ENCODE measurements at regions not wholly inside any gene's neighbourhood (a gene's known extent, or its start where the extent isn't known, plus 50 kb on each side); places are given as distances from the start of the nearest gene placed in this dataset.

DNA sequence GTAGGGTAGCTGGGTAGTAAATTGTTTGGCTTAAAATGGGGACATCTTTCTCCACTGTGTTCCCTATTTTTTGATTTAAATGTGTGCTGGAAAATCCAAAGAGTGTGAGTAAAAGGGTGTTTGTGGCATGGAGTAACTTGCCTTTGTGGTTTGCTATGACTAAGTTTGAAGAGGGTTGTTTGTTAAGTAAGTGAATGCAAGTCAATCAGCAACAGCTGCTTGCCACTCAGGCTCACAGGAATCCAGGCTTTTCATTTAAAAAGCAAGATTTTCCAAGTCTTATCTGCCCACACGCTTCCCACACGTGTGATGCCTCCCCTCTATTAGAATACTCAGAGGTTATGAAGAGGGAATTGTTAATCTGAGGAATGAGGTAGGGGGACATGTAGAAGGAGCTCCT is 847.7 kb upstream of the RBFOX1 start:
- no peak for DNase-seq (ENCODE audit: low read depth)
- H3K36me3 ChIP-seq (ENCODE audit: control insufficient read depth, insufficient read depth, low read length) = no peaks in the 10 kb centered on the region
- POLR2A ChIA-PET = no interaction called here
- H3K4me3 ChIP-seq (ENCODE audit: low read depth, low read length) = no peak overlapping the region
- no peaks in the 10 kb centered on the region for H3K27me3 ChIP-seq (ENCODE audit: control insufficient read depth, insufficient read depth, low read length)
- no peak for TF ChIP-seq CTCF (IDR thresholded peaks at IDR 0.05; ENCODE audit: insufficient read depth, low read depth, low read length)
- CTCF ChIA-PET = no interaction called here

DNA sequence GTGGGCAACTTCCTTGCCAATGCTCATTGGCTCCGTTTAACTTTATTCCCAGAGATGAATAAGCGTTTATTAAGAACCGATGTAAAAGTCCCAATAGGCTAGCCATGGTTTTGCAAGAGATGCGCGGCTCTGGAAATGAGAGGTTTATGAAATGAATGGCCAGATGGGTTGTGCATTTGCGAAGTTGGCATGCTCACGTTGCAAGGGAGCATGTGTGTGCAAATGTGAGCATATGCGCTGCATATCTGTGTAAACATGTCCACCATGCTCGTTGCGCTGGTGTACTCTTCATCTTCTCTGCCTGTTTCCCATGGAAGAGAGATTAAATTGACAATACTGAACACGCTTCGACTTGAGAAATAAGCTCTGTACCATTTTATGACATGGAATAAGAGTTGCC is 848.6 kb upstream of the RBFOX1 start:
- Histone ChIP-seq H3K36me3 (ENCODE audit: control insufficient read depth, insufficient read depth, low read length) (no peaks in the 10 kb centered on the region), H3K27me3 (ENCODE audit: control insufficient read depth, insufficient read depth, low read length) (no peaks in the 10 kb centered on the region), H3K4me3 (ENCODE audit: low read depth, low read length) (no peak overlapping the region)
- no peak for TF ChIP-seq CTCF (IDR thresholded peaks at IDR 0.05; ENCODE audit: insufficient read depth, low read depth, low read length)
- ChIA-PET CTCF (no interaction called here), POLR2A (no interaction called here)
- DNase-seq (ENCODE audit: low read depth) = no peak

DNA sequence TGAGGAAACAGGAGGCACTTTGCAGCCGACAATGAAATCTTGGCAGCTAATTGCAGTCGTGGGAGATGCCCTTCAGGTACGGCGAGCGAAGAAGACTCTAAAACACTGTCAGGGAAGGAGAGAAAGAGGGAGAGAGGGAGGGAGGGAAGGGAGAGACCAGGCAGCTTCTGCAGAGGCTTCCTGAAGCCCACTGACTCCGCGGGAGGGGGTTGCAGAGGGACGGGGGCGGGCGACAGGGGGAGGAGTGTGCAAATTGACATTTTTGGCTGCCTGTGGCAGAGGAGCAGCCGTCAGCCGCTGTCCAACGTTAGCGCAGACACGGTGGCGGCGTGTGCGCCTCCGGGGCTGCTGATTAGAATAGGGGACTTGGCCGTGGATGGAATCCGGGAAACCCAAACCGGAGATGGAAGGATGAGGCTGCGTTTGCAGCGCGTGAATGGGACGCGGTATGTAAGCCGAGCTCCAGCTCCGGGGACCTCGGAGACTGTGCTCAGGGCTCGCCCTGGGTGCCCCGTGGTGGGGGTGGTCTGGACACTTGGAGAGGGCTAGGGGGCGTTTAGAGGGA is 849.1 kb upstream of the RBFOX1 start:
- H3K36me3 ChIP-seq (ENCODE audit: control insufficient read depth, insufficient read depth, low read length) = no peaks in the 10 kb centered on the region
- POLR2A ChIA-PET = no interaction called here
- no peak overlapping the region for H3K4me3 ChIP-seq (ENCODE audit: low read depth, low read length)
- H3K27me3 ChIP-seq (ENCODE audit: control insufficient read depth, insufficient read depth, low read length) = no peaks in the 10 kb centered on the region
- TF ChIP-seq CTCF (IDR thresholded peaks at IDR 0.05; ENCODE audit: insufficient read depth, low read depth, low read length) = no peak
- CTCF ChIA-PET = no interaction called here
- DNase-seq (ENCODE audit: low read depth) = no peak

GRCh38 chr16:6482696-6483468 is 849.8 kb upstream of the RBFOX1 start:
- DNase-seq (ENCODE audit: low read depth) = no peak
- Histone ChIP-seq H3K27me3 (ENCODE audit: control insufficient read depth, insufficient read depth, low read length) (no peaks in the 10 kb centered on the region), H3K4me3 (ENCODE audit: low read depth, low read length) (no peak overlapping the region), H3K36me3 (ENCODE audit: control insufficient read depth, insufficient read depth, low read length) (no peaks in the 10 kb centered on the region)
- POLR2A ChIA-PET = no interaction called here
- CTCF ChIA-PET = no interaction called here
- TF ChIP-seq CTCF (IDR thresholded peaks at IDR 0.05; ENCODE audit: insufficient read depth, low read depth, low read length) = no peak

- CTCF ChIA-PET = no interaction called here
- no peak overlapping the region for H3K4me3 ChIP-seq (ENCODE audit: low read depth, low read length)
- DNase-seq (ENCODE audit: low read depth) = no peak
- no peaks in the 10 kb centered on the region for H3K27me3 ChIP-seq (ENCODE audit: control insufficient read depth, insufficient read depth, low read length)
- POLR2A ChIA-PET = no interaction called here
- no peak for TF ChIP-seq CTCF (IDR thresholded peaks at IDR 0.05; ENCODE audit: insufficient read depth, low read depth, low read length)
- no peaks in the 10 kb centered on the region for H3K36me3 ChIP-seq (ENCODE audit: control insufficient read depth, insufficient read depth, low read length)
Observed at GRCh38 chr16:6481894-6482293, 850.8 kb upstream of the RBFOX1 start.
